ENCODE measurements at regions not wholly inside any gene's neighbourhood (a gene's known extent, or its start where the extent isn't known, plus 50 kb on each side); places are given as distances from the start of the nearest gene placed in this dataset.

GRCh38 chr4:179695175-179695574 lies 2252.9 kb upstream of the AGA start:
- ChIA-PET SMC1A (ENCODE audit: uncharacterized antibody, unreplicated experiment) (no interaction called here), RAD21 (ENCODE audit: unreplicated experiment) (no interaction called here), POLR2A (no interaction called here), CTCF (no interaction called here)
- intact Hi-C loops (cut with micrococcal nuclease; ENCODE audit: unreplicated experiment): no loop called here
- Histone ChIP-seq H3K79me2 (ENCODE audit: control insufficient read depth, insufficient read depth, low read length) (no peaks in the 10 kb centered on the region), H3K36me3 (ENCODE audit: control insufficient read depth in 2 of 2, insufficient read depth in 2 of 2, low read length in 1 of 2) (no peaks in the 10 kb centered on the region), H3K4me1 (ENCODE audit: control insufficient read depth, insufficient read depth, low read length) (no peaks in the 10 kb centered on the region), H3K27me3 (replicated peaks in 1 of 2; ENCODE audit: control insufficient read depth in 2 of 2, insufficient read depth in 2 of 2, low read length in 1 of 2) (no peaks in the 10 kb centered on the region), H3K4me2 (ENCODE audit: control insufficient read depth, insufficient read depth) (no peak overlapping the region), H3K9me3 (replicated peaks; ENCODE audit: control insufficient read depth, insufficient read depth, low read length) (no peaks in the 10 kb centered on the region), H3K9ac (ENCODE audit: control insufficient read depth, insufficient read depth, low read length) (no peak overlapping the region), H2AFZ (ENCODE audit: control insufficient read depth, low read depth, low read length) (no peak overlapping the region), H4K20me1 (ENCODE audit: control insufficient read depth, insufficient read depth) (no peaks in the 10 kb centered on the region), H3K27ac (ENCODE audit: control insufficient read depth, insufficient read depth) (no peak overlapping the region), H3K4me3 (no peak overlapping the region)
- BruUV-seq (replicated peaks): no TSS peak
- no peak for FAIRE-seq
- ATAC-seq: no peak
- WGBS (ENCODE audit: insufficient coverage, insufficient replicate concordance, low lambda C conversion rate, missing lambda C conversion rate): 54% methylated on average over 4 of the region's 5 CpGs
- in situ Hi-C loops (cut with MboI): no loop called here
- no peak for DNase-seq (ENCODE audit: low read depth, low spot score)
- TF ChIP-seq MXI1 (IDR thresholded peaks at IDR 0.05; ENCODE audit: low read depth, low read length): no peak

GRCh38 chr4:179698321-179698720 lies 2256.1 kb upstream of the AGA start:
- Histone ChIP-seq H3K4me1 (ENCODE audit: control insufficient read depth, insufficient read depth, low read length) (no peaks in the 10 kb centered on the region), H4K20me1 (ENCODE audit: control insufficient read depth, insufficient read depth) (no peaks in the 10 kb centered on the region), H3K27ac (ENCODE audit: control insufficient read depth, insufficient read depth) (no peak overlapping the region), H3K9me3 (replicated peaks; ENCODE audit: control insufficient read depth, insufficient read depth, low read length) (no peaks in the 10 kb centered on the region), H2AFZ (ENCODE audit: control insufficient read depth, low read depth, low read length) (no peak overlapping the region), H3K79me2 (ENCODE audit: control insufficient read depth, insufficient read depth, low read length) (no peaks in the 10 kb centered on the region), H3K9ac (ENCODE audit: control insufficient read depth, insufficient read depth, low read length) (no peak overlapping the region), H3K4me2 (ENCODE audit: control insufficient read depth, insufficient read depth) (no peak overlapping the region), H3K36me3 (ENCODE audit: control insufficient read depth in 2 of 2, insufficient read depth in 2 of 2, low read length in 1 of 2) (no peaks in the 10 kb centered on the region), H3K4me3 (no peak overlapping the region), H3K27me3 (replicated peaks in 1 of 2; ENCODE audit: control insufficient read depth in 2 of 2, insufficient read depth in 2 of 2, low read length in 1 of 2) (no peaks in the 10 kb centered on the region)
- intact Hi-C loops (cut with micrococcal nuclease; ENCODE audit: unreplicated experiment): no loop called here
- ChIA-PET SMC1A (ENCODE audit: uncharacterized antibody, unreplicated experiment) (interaction anchor here (1.0 to 2.0 kb wide), 2 partner anchors 9 to 25 kb away, joined by 3 to 5 read pairs; no protein-coding TSS in a partner anchor), RAD21 (ENCODE audit: unreplicated experiment) (no interaction called here), CTCF (no interaction called here), POLR2A (no interaction called here)
- WGBS (ENCODE audit: insufficient coverage, insufficient replicate concordance, low lambda C conversion rate, missing lambda C conversion rate): 22% methylated on average over 5 of the region's 5 CpGs
- in situ Hi-C loops (cut with MboI): no loop called here
- TF ChIP-seq GABPA (IDR thresholded peaks at IDR 0.05; ENCODE audit: low read depth): no peak
- no peak for TF ChIP-seq ATF3 (IDR thresholded peaks at IDR 0.05; ENCODE audit: borderline replicate concordance, extremely low read depth, low read depth, low read length)
- BruUV-seq (replicated peaks): no TSS peak
- no peak for ATAC-seq
- DNase-seq (ENCODE audit: low read depth, low spot score): no peak
- FAIRE-seq: no peak

Data from GM12878 (cell line).